Glutamatergic neuron (in vitro differentiated cells): ENCODE measurements at regions not wholly inside any gene's neighbourhood (a gene's known extent, or its start where the extent isn't known, plus 50 kb on each side); places are given as distances from the start of the nearest gene placed in this dataset.

ENCODE experiments used
- DNase-seq: peaks from one replicate; pipeline ENCODE4 v3.0.0; 2022
- H3K27ac Mint-ChIP-seq: one replicate; pipeline ENCODE4 v1.8.0; 2020; ENCODE audit warnings: mild to moderate bottlenecking, mixed read lengths, inconsistent platforms; ENCODE audit not compliant: unreplicated experiment
- H3K27me3 Mint-ChIP-seq: one replicate; pipeline ENCODE4 v1.8.0; 2020; ENCODE audit warnings: mild to moderate bottlenecking, moderate library complexity, mixed read lengths, inconsistent platforms; ENCODE audit not compliant: unreplicated experiment
- H3K36me3 Mint-ChIP-seq: one replicate; pipeline ENCODE4 v1.8.0; 2020; ENCODE audit warnings: mild to moderate bottlenecking, mixed read lengths, inconsistent platforms; ENCODE audit not compliant: unreplicated experiment
- H3K4me1 Mint-ChIP-seq: one replicate; pipeline ENCODE4 v1.8.0; 2020; ENCODE audit warnings: mild to moderate bottlenecking, low read depth, mixed read lengths, inconsistent platforms; ENCODE audit not compliant: unreplicated experiment
- H3K4me3 Mint-ChIP-seq: one replicate; pipeline ENCODE4 v1.8.0; 2020; ENCODE audit warnings: mild to moderate bottlenecking, mixed read lengths, inconsistent platforms; ENCODE audit not compliant: unreplicated experiment
- H3K9me3 Mint-ChIP-seq: one replicate; pipeline ENCODE4 v1.8.0; 2020; ENCODE audit warnings: mild to moderate bottlenecking, moderate library complexity, mixed read lengths, inconsistent platforms; ENCODE audit not compliant: unreplicated experiment
- TF ChIP-seq, protein P1 (sequence below): fragments of 200-600 bp; sonication (generic); IDR thresholded peaks from one replicate; pipeline ENCODE4 v1.5.0; 2021; ENCODE audit not compliant: partially characterized antibody, unreplicated experiment

DNA sequence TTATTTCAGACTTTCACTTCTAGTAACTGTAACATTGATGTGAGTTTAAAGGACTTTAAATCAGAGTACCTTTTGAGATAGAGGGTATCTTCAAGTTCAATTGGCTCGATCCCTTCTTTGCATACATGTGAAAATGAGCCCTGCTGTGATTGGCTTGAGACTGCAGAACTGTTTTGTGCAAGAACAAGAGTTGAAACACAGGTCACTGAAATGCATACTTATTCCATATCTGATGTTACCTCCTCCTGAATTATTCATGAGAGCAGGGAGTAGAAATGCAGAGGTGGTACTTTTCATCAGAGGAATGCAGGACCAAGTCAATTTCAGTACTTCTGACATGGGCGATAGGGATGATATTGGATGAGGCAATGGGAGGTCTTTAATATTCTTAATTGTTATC is 459.5 kb downstream of the TLR4 start:
- no peak for DNase-seq
- Mint-ChIP-seq H3K4me3 (no peak overlapping the region), H3K9me3 (peaks cover 1% of the 10 kb centered on the region), H3K27me3 (no peaks in the 10 kb centered on the region), H3K27ac (no peak overlapping the region), H3K36me3 (no peaks in the 10 kb centered on the region), H3K4me1 (peaks cover 3% of the 10 kb centered on the region)
- TF ChIP-seq, protein P1, sequence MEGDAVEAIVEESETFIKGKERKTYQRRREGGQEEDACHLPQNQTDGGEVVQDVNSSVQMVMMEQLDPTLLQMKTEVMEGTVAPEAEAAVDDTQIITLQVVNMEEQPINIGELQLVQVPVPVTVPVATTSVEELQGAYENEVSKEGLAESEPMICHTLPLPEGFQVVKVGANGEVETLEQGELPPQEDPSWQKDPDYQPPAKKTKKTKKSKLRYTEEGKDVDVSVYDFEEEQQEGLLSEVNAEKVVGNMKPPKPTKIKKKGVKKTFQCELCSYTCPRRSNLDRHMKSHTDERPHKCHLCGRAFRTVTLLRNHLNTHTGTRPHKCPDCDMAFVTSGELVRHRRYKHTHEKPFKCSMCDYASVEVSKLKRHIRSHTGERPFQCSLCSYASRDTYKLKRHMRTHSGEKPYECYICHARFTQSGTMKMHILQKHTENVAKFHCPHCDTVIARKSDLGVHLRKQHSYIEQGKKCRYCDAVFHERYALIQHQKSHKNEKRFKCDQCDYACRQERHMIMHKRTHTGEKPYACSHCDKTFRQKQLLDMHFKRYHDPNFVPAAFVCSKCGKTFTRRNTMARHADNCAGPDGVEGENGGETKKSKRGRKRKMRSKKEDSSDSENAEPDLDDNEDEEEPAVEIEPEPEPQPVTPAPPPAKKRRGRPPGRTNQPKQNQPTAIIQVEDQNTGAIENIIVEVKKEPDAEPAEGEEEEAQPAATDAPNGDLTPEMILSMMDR, result no peak

DNA sequence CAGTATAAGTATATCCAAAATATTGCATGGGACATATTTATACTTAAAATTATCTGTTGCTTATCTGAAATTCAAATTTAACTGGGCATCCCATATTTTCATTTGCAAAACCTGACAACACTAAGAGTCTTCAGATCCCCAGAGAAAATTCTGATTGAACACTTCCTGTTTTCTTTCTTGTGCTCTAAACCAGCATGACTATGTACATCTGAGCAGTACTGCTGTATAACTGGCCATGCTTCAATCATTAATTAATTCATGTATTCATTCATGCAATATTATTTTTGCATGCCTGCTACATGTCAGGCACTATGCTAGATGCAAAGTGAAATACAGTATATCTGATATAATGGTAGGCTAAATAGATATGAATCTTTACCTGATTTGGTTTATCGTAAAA is 461.2 kb downstream of the TLR4 start:
- no peak for DNase-seq
- no peaks in the 10 kb centered on the region for H3K36me3 Mint-ChIP-seq
- peaks cover 7% of the 10 kb centered on the region for H3K4me1 Mint-ChIP-seq
- no peaks in the 10 kb centered on the region for H3K27me3 Mint-ChIP-seq
- H3K9me3 Mint-ChIP-seq, result peaks cover 1% of the 10 kb centered on the region
- no peak overlapping the region for H3K4me3 Mint-ChIP-seq
- TF ChIP-seq, protein P1, result no peak
- H3K27ac Mint-ChIP-seq, result no peak overlapping the region

DNA sequence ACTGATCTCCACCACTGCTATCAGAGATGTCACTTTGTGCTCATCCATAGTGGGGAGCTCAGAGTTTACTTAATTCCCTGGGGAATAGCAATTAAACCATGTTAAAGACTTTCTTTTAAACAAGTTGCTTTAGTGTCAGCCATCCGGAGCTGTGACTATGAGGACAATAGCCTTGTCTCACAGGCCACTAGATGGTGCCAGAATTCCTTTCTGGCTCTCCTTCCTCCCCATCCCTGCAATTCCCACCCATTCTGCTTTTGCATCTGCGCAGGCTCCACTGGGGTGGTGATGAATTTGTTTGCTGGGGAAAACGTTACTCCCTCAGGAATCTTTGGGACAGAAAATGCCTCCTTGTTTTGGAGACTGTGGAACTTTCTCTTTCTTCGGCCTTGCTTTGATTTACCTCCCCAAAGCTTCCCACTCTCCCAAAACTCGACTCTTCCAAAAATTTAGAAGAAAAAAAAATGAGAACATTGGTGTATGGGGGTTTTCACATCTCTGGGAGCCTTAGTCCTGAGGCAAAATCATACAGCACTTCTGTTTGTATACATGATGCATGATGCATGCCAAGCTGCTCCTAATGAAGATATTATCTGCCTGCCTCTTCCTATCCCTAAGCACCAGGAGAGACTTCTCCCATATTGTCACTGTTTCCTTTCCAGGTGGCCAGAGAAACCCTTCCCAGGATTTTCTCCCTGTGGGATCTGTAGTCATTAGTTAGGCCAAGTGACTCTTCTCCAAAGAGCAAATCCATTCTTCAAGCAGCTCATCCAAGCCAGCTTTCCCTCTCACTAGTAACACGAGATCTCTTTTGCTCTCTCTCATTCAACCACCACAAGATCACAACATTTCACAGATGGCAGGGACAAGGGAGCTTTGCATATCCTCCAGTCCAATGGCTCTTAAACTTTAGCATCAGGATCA is 466.1 kb downstream of the TLR4 start:
- H3K4me3 Mint-ChIP-seq, result no peak overlapping the region
- peaks cover 10% of the 10 kb centered on the region for H3K4me1 Mint-ChIP-seq
- H3K9me3 Mint-ChIP-seq, result peaks cover 1% of the 10 kb centered on the region
- H3K27me3 Mint-ChIP-seq, result no peaks in the 10 kb centered on the region
- TF ChIP-seq, protein P1, result peak; percentile 61
- peak; percentile 64 for DNase-seq
- H3K27ac Mint-ChIP-seq, result no peak overlapping the region
- H3K36me3 Mint-ChIP-seq, result no peaks in the 10 kb centered on the region

DNA sequence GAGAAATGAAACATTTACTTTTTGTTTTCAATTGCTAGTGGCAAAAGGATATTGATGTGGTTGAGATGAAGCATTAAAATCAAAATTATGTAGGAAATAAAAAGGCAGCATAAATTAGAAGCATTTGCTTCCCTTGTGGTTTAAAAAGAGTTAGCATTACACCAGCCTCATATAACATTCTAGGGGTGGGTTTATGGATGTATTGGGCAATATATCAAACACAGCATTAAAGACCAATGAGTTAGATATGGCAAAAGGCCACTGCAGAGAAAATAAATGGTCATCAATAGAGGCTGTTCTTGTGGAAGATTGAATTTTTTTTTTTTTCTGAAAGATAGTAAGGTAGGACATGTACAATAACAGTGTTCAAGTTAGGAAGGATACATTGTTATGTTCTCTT is 473.0 kb downstream of the TLR4 start:
- H3K36me3 Mint-ChIP-seq, result no peaks in the 10 kb centered on the region
- H3K4me3 Mint-ChIP-seq, result no peak overlapping the region
- H3K27ac Mint-ChIP-seq, result no peak overlapping the region
- TF ChIP-seq, protein P1, result no peak
- H3K27me3 Mint-ChIP-seq, result no peaks in the 10 kb centered on the region
- no peak for DNase-seq
- H3K9me3 Mint-ChIP-seq, result no peaks in the 10 kb centered on the region
- H3K4me1 Mint-ChIP-seq, result no peaks in the 10 kb centered on the region

DNA sequence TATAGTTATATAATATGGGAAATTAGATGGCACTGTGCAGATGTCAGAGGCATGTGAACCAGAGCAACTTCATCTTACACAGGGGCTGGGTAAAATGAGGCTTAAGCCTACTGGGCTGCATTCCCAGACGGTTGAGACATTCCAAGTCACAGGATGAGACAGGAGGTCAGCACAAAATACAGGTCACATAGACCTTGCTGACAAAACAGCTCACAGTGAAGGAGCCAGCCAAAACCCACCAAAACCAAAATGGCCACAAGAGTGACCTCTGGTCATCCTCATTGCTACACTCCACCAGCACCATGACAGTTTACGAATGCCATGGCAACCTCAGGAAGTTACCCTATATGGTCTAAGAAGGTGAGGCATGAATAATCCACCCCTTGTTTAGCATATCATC is 479.4 kb downstream of the TLR4 start:
- Mint-ChIP-seq H3K27ac (no peak overlapping the region), H3K9me3 (no peaks in the 10 kb centered on the region), H3K27me3 (no peaks in the 10 kb centered on the region), H3K4me1 (no peaks in the 10 kb centered on the region), H3K4me3 (no peak overlapping the region), H3K36me3 (no peaks in the 10 kb centered on the region)
- TF ChIP-seq, protein P1, result no peak
- no peak for DNase-seq
